ENCODE measurements at regions not wholly inside any gene's neighbourhood (a gene's known extent, or its start where the extent isn't known, plus 50 kb on each side); places are given as distances from the start of the nearest gene placed in this dataset.

- TF ChIP-seq, protein P1, sequence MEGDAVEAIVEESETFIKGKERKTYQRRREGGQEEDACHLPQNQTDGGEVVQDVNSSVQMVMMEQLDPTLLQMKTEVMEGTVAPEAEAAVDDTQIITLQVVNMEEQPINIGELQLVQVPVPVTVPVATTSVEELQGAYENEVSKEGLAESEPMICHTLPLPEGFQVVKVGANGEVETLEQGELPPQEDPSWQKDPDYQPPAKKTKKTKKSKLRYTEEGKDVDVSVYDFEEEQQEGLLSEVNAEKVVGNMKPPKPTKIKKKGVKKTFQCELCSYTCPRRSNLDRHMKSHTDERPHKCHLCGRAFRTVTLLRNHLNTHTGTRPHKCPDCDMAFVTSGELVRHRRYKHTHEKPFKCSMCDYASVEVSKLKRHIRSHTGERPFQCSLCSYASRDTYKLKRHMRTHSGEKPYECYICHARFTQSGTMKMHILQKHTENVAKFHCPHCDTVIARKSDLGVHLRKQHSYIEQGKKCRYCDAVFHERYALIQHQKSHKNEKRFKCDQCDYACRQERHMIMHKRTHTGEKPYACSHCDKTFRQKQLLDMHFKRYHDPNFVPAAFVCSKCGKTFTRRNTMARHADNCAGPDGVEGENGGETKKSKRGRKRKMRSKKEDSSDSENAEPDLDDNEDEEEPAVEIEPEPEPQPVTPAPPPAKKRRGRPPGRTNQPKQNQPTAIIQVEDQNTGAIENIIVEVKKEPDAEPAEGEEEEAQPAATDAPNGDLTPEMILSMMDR (IDR thresholded peaks at IDR 0.05): no peak
- TF ChIP-seq POLR2A (IDR thresholded peaks at IDR 0.05): no peak
These were observed 731.2 kb upstream of the IGFBP3 start for GRCh38 chr7:46652317-46652716.
